ENCODE measurements at regions not wholly inside any gene's neighbourhood (a gene's known extent, or its start where the extent isn't known, plus 50 kb on each side); places are given as distances from the start of the nearest gene placed in this dataset.

DNA sequence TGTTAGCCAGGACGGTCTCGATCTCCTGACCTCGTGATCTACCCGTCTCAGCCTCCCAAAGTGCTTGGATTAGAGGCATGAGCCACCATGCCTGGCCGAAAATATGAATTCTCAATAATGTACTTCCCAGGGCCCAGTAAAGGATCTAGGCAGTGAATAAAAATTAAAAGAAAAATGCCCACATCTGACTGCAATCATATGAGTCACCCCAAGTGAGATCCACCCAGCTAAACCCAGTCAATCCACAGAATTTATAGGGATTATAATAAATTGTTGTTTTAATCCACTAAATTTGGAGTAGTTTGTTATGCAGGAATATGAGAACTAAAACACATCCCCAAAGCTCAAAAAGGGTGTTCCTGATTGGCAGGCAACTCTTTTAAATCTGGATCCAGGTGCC lies 93.5 kb upstream of the STK39 start:
- no peak for DNase-seq

- DNase-seq = no peak
Observed at GRCh38 chr2:168343586-168343985, 96.2 kb upstream of the STK39 start.

DNA sequence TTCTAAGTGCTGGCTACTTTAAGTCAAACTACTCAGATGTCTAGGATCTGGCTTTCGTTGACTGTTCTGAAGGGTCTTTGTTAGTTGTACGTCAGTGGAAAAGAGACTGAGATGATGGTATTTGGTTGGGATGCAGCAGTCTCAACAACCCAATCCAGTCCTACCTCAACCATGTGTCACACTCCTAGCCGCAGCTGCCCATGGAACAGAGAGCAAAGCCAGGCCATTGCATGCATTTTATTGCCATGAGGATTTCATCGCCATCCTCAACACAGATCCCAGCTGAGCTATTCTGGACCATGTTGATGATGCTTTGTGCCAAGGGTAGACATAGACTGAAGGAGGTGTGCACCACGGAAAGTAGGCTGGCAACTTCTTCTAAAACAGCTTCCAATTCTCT lies 97.3 kb upstream of the STK39 start:
- no peak for DNase-seq

GRCh38 chr2:168345601-168346000 lies 98.2 kb upstream of the STK39 start:
- DNase-seq = no peak

DNA sequence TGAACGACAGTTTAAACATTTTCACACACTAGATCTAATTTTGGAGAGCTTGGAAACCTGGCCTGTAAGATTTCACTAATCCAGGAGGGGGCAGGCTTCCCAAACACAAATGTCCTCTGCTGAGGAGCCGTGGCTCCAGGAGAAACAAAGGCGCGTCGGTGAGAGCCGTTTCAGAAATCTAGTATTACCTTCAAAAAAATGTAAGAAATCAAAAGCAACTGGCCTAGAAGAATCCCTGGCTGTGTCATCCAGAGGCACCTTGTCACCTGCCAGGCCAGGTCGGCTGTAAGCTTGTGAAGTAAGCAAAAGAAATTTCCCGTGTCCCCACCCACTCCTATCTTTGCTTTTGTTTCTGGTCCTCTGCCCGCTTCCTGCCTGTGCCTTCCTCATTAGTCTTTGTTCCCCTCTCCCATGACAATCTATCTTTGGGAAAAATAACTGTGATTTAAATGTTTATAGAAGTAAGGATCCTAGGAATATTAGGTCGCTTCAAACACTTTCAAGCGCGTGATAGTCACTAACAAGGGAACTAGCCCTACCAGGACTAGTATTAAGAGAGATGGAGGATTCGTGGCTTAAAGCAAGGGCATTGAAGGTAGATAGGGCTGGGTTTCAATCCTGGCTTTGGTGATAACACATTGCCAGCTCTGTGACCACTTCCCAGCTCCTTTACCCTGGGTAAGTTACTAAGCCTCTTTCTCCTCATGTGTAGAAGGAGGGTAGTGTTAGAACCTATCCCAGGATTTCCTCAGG lies 99.5 kb upstream of the STK39 start:
- peak; percentile 4 to 59 (median 36) for DNase-seq

GRCh38 chr2:168348076-168348475 lies 100.7 kb upstream of the STK39 start:
- no peak for DNase-seq

DNA sequence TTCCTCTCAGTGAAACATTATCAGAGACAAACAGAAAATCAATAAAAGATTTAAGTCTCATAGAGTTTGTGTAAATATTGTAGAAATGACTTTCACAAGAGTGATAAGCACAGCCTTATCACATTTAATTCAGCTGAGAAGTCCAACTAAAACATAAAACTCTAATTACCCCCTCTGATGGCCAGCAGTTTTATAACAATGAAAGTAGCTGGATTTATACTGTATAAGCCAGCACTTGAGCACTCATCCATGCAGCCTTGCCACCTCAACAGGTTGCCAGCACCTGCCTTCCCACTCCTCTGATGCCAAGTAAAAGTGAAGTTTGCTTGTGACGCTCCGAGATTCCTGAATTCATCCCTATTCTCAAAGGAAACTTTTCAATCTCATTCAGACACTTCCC lies 103.0 kb upstream of the STK39 start:
- DNase-seq = no peak

DNA sequence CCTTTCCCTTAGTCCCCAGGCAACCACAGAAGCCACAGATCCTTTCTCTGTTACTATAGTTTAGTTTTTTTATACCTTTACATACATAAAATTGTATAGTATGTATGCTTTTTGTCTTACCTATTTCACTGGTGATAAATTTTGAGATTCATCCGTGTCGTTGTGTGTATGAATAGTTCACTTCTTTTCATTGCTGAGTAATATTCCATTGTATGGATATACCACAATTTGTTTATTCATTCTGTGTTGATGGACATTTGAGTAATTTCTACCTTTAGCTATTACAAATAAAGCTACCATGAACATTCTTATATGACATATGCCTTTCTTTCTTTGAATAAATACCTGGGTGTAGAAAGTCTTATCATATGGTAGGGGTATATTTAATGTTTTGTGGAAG lies 102.8 kb upstream of the CERS6 start:
- no peak for DNase-seq

GRCh38 chr2:168354499-168354898 lies 101.6 kb upstream of the CERS6 start:
- DNase-seq = no peak

GRCh38 chr2:168355121-168355520 lies 101.0 kb upstream of the CERS6 start:
- no peak for DNase-seq

DNA sequence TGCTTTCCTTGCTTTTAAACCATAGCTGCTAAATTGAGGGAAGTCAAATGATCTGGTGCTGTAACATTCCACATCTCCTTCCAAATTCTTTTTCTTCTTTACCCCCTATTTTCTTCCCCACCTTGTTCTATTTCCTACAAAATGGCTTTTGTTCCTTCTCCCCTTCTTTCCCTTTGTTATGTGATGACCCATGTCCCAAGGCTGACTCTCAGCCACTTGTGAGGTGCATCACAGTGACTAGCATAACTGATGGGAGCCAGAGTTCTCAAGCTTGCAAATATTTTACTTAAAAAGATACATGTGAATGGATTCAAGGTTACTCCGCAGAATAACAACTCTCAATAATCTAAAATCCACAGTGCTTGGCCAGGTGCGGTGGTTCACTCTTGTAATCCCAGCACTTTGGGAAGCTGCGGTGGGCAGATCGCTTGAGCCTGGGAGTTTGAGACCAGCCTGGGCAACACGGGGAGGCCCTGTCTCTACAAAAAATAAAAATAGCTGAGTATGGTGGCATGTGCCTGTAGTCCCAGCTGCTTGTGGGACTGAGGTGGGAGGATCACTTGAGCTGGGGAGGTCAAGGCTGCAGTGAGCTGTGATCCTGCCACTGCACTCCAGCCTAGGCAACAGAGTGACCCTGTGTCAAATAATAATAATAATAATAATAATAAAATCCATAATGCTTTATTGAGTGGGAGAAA lies 100.1 kb upstream of the CERS6 start:
- DNase-seq = no peak

- no peak for DNase-seq
Observed at GRCh38 chr2:168356477-168356835, 99.6 kb upstream of the CERS6 start.

GRCh38 chr2:168357797-168358472 lies 98.1 kb upstream of the CERS6 start:
- no peak for DNase-seq

- DNase-seq = no peak
Observed at GRCh38 chr2:168359082-168359481, 97.0 kb upstream of the CERS6 start.

DNA sequence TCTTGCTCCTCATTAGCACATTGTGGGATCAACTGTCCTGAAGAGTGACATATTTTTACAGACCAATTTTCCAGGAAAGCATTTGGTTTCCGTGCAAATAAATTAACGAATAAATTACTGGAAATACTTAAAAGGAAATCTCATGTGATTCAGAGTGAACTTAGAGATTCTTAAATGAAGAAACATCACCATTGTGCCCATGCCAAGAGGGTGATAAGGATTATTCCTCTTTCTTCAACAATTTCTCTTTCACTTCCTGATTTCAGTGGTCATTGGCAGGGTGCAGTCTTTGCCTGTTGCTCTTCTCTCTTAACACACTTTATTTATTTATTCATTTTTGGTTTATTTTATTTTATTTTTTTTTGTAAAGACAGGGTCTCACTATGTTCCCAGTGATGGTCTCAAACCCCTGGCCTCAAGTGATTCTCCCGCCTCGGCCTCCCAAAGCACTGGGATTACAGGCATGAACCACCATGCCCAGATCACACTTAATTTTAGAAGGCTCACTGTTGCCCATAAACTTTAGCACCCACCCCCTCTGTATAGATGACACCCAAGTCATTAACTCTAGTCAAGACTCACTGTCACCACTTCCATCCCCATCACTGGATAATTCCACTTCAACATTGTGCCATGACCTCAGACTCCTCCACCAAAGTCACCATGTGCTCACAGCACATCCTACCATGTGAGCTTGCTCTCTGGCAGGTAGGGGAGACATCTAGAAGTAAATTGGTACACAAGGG lies 92.6 kb upstream of the CERS6 start:
- DNase-seq = no peak

DNA sequence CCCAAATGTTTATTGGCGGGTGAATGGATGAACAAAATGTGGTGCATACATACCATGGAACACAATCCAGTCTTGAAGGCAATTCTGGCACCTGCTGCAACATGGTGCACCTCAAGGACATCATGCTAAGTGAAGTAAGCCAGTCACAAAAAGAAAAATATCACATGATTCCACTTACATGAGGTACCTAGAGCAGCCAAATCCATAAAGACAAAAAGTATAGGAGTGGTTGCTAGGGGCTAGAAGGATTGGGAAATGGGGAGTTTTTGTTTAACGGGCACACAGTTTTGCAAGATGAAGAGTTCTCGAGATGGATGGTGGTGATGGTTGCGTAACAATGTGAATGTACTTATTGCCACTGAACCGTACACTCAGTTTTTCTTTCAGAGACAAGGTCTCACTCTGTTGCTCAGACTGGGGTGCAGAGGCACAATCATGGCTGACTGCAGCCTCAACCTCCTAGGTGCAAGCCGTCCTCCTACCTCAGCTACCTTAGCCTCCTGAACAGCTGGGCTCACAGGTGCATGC lies 90.9 kb upstream of the CERS6 start:
- DNase-seq = no peak

- DNase-seq = no peak
Observed at GRCh38 chr2:168369031-168369430, 87.0 kb upstream of the CERS6 start.

DNA sequence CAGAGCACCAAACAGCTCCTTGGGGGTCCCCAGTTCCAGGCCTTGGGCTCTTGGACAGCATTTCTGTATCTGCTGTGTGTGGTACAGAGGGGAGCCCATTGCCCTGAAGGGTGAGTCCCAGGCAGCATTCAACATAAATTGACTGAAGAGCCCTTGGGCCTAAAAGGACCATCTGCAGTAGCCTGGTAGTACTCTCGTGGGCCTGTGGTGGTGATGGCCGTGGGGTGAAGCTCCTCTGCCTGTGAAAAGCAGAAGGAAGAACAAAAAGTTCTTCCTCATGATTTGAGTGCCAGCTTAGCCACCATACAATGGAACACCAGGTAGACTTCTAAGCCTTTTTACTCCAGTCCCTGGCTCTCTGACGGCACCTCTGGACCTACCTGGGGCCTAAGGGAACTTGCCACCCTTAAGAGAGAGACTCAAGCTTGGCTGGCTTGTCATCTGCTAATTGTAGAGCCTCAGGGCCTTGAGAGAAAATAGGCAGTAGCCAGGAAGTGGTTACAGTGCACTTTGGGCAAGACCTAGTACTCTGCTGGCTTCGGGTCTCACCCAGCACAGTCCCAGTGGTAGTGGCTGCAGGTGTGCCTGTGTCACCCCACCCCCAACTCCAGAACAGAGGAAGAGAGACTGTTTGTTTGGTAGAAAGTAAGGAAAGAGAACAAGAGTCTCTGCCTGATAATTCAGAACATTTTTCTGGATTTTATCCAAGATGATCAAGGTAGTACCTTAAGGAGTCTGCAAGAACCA lies 84.6 kb upstream of the CERS6 start:
- DNase-seq = no peak

GRCh38 chr2:168373468-168373867 lies 82.6 kb upstream of the CERS6 start:
- DNase-seq = no peak

DNA sequence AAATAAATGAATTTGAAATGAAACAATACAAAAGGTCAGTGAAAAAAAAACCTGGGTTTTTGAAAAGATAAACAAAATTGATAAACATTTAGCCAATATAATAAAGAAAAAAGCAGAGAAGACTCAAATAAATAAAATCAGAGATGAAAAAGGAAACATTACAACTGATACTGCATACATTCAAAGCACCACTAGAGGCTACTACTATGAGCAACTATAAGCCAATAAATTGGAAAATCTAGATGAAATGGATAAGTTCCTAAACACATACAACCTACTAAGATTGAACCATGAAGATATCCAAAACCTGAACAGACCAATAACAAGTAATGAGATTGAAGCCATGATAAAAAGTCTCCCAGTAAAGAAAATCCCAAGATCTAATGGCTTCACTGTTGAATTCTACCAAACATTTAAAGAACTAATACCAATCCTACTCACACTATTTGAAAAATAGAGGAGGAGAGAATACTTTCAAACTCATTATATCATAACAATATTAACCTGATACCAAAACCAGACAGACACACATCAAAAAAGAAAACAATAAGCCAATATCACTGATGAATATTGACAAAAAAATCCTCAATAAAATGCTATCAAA lies 80.8 kb upstream of the CERS6 start:
- no peak for DNase-seq

DNA sequence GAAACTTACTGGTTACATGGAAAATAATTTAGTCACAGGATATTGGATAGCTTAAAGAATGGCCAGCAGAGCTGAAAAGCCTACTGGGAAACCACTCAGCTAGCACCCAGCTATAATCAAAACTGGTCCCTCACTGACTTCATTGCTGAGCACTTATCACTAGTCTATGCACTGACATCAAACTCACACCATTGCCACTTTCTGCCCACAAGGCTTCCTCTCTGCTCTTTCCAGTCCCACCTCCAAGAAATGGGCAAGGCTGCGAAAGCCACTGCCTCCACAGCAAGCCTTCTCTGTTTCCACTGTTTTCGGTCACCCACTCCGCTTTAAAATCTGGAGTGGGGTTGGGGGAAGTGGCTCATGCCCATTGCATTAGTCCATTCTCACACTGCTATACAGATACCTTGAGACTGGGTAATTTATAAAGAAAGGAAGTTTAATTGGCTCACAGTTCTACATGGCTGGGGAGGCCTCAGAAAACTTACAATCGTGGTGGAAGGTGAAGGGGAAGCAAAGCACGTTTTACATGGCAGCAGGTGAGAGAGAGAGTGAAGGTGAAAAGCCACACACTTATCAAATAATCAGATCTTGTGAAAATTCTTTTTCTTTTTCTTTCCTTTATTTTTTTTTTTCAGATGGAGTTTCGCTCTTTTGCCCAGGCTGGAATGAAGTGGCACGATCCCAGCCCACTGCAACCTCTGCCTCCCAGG lies 77.0 kb upstream of the CERS6 start:
- no peak for DNase-seq
